Mucosa of descending colon (tissue), 3 donors: ENCODE measurements at regions not wholly inside any gene's neighbourhood (a gene's known extent, or its start where the extent isn't known, plus 50 kb on each side); places are given as distances from the start of the nearest gene placed in this dataset.

Experiments
- ATAC-seq: fragments of 200-7000 bp; cut with Tn5 transposase; one replicate; pipeline ENCODE4 v1.9.1; 2020; ENCODE audit warnings: mild to moderate bottlenecking, moderate library complexity
- DNase-seq, 3 donors: peaks; one replicate each; pipeline ENCODE4 v3.0.0-alpha.2; 2020
- H3K36me3 ChIP-seq: fragments of 200-600 bp; one replicate; pipeline ENCODE4 v1.8.0; 2021; ENCODE audit warnings: low read depth, mild to moderate bottlenecking
- H3K4me1 ChIP-seq: fragments of 200-600 bp; one replicate; pipeline ENCODE4 v1.8.0; 2021; ENCODE audit warnings: low read depth, mild to moderate bottlenecking
- H3K4me3 ChIP-seq: fragments of 200-600 bp; one replicate; pipeline ENCODE4 v1.8.0; 2021; ENCODE audit warnings: mild to moderate bottlenecking
- H3K9me3 ChIP-seq: fragments of 200-600 bp; one replicate; pipeline ENCODE4 v1.8.0; 2021; ENCODE audit warnings: mild to moderate bottlenecking
- CTCF ChIP-seq: fragments of 200-600 bp; IDR thresholded peaks from one replicate; pipeline ENCODE4 v1.8.0; 2022; ENCODE audit warnings: antibody characterized with exemption, mild to moderate bottlenecking
- intact Hi-C, 2 donors: fragments of 100-400 bp; cut with DNase I in 1 of 2; cut with micrococcal nuclease in 1 of 2; formaldehyde crosslinking; loops; one replicate each; pipeline versions ENCODE4 v1.11.0 to v1.11.1; 2022; cut with DNase I, micrococcal nuclease
- donor health status: DM: no; HTN: no; CAD: no; lungs with moderate emphysema.
- donor health status: DM: no; HTN: no; CAD: no.
- donor health status: DM: no; HTN: yes; CAD: no.

GRCh38 chr1:218717575-218717974 is 372.4 kb downstream of the TGFB2 start:
- DNase-seq (no peak), ATAC-seq (no peak)
- Histone ChIP-seq H3K9me3 (no peaks in the 10 kb centered on the region), H3K4me1 (no peaks in the 10 kb centered on the region), H3K4me3 (no peak overlapping the region), H3K36me3 (no peaks in the 10 kb centered on the region)
- intact Hi-C loops: no loop called here
- no peak for TF ChIP-seq CTCF

- ATAC-seq (no peak), DNase-seq (no peak)
- H3K4me3 ChIP-seq: no peak overlapping the region
- no peak for TF ChIP-seq CTCF
- no peaks in the 10 kb centered on the region for H3K9me3 ChIP-seq
- no peaks in the 10 kb centered on the region for H3K36me3 ChIP-seq
- intact Hi-C loops: no loop called here
- no peaks in the 10 kb centered on the region for H3K4me1 ChIP-seq
These were observed 373.1 kb downstream of the TGFB2 start for GRCh38 chr1:218718206-218718605.

DNA sequence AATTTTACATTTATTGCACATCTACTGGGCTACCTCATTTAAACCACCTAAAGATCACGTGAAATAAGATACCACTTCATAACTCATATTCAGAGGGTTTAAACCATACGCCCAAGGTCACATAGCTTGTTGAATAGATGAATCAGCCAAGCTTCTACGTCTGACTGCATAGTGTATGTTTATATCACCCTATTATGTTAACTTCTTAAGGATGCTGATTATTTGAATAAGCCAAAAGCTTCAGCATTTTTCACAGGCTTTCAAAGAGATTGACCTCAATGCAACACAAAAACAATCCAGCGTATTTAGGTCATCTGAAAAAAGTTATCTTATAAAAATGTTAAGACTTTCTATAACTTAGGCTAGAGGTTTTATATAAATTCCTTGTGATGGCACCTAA is 373.8 kb downstream of the TGFB2 start:
- no peaks in the 10 kb centered on the region for H3K4me1 ChIP-seq
- DNase-seq: no peak
- no peaks in the 10 kb centered on the region for H3K9me3 ChIP-seq
- ATAC-seq: no peak
- H3K4me3 ChIP-seq: no peak overlapping the region
- H3K36me3 ChIP-seq: no peaks in the 10 kb centered on the region
- intact Hi-C loops: no loop called here
- no peak for TF ChIP-seq CTCF

DNA sequence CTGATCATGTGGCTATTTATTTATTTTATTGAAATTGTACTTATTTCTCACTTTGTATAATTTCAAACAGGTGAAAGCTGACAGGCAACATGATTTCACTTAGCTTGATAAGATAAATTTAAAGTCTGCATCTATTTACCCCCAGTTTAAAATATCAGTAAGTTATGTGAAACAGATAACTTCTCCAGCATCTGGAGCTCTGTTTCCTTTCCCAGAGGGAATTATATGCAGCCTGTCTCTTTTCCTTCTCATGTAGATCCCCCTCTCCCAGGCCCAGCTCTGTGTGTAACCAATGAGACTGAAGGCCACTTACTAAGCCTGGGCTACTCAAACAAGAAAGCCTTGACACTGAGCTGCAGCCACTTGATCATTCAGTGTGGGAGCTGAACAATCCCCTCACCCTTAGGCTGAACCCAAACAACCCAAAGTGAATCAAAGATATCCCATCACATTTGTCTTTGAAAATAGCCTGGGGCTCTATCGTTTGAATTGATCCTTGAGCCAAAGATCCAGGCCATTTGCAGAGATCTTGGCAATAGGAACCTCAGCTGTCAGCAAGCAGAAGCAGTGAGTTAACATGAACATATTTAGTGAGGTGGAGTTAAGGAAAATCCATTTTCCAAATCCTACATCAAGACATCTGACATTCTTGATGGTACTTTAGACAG is 383.9 kb downstream of the TGFB2 start:
- no peak for TF ChIP-seq CTCF
- Histone ChIP-seq H3K4me3 (no peak overlapping the region), H3K4me1 (no peaks in the 10 kb centered on the region), H3K36me3 (no peaks in the 10 kb centered on the region), H3K9me3 (no peaks in the 10 kb centered on the region)
- DNase-seq (no peak), ATAC-seq (no peak)
- intact Hi-C loops: no loop called here

DNA sequence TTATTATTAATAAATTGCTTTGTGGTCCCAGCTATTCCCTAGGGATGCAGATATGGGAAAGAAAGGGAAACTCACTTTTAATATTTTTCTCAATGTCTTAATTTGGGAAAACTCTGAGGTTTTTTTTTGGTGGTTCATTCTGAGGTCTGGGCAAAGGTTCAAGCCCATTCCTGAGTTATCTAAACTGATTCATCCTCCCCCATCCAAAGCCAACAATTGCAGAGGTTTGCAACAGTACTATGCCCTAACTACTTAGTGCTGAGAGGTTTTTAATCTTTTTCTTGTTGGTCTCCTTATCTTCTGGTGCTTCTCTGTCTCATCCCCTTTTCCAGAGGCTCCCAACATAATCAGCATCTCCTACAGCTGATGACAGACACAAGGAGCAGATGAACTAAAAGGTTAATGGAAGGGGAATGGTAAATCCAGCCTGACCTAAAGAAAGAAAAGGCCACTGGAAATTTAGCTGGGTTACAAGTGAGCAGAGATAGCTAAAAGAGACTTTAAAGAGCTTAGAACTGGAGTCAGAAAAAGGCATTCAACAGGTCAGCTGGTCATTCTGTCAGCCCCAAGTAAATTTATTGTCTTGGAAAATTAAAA is 390.4 kb downstream of the TGFB2 start:
- H3K4me3 ChIP-seq: no peak overlapping the region
- intact Hi-C loops: no loop called here
- ATAC-seq (no peak), DNase-seq (no peak)
- no peaks in the 10 kb centered on the region for H3K36me3 ChIP-seq
- H3K4me1 ChIP-seq: no peaks in the 10 kb centered on the region
- no peak for TF ChIP-seq CTCF
- no peaks in the 10 kb centered on the region for H3K9me3 ChIP-seq

GRCh38 chr1:218739426-218739825 is 394.3 kb downstream of the TGFB2 start:
- Histone ChIP-seq H3K9me3 (no peaks in the 10 kb centered on the region), H3K4me3 (no peak overlapping the region), H3K36me3 (no peaks in the 10 kb centered on the region), H3K4me1 (no peaks in the 10 kb centered on the region)
- ATAC-seq: no peak
- intact Hi-C loops: no loop called here
- no peak for TF ChIP-seq CTCF
- DNase-seq: peak in 2 of 3 donors; percentile 25 to 27
